Stimulated activated CD4-positive, alpha-beta T cell treated with anti-CD3 and anti-CD28 coated beads, Interleukin-1b, Interleukin-23, amount 100 ng/mL, for 24 hours (primary cell): ENCODE measurements at regions not wholly inside any gene's neighbourhood (a gene's known extent, or its start where the extent isn't known, plus 50 kb on each side); places are given as distances from the start of the nearest gene placed in this dataset.

Experiments
- DNase-seq, 4 experiments: peaks; one replicate each; pipeline ENCODE4 v3.0.0-alpha.2; 2020; ENCODE audit warnings: low read depth in 4 of 4, low spot score in 1 of 4

- no peak for DNase-seq
Measured at GRCh38 chr11:11140510-11140909, 212.5 kb downstream of the CSNK2A3 start.

- no peak for DNase-seq
Measured at GRCh38 chr11:11137339-11137738, 215.7 kb downstream of the CSNK2A3 start.

GRCh38 chr11:11135820-11136476 is 217.1 kb downstream of the CSNK2A3 start:
- no peak for DNase-seq

- DNase-seq = no peak
Measured at GRCh38 chr11:11129118-11129517, 223.9 kb downstream of the CSNK2A3 start.

GRCh38 chr11:11125618-11126017 is 227.4 kb downstream of the CSNK2A3 start:
- no peak for DNase-seq

GRCh38 chr11:11122749-11123148 is 230.3 kb downstream of the CSNK2A3 start:
- no peak for DNase-seq

- DNase-seq = no peak
Measured at GRCh38 chr11:11119917-11120316, 233.1 kb downstream of the CSNK2A3 start.

- no peak for DNase-seq
Measured at GRCh38 chr11:11117730-11118129, 235.3 kb downstream of the CSNK2A3 start.

- no peak for DNase-seq
Measured at GRCh38 chr11:11115475-11115874, 237.6 kb downstream of the CSNK2A3 start.

- no peak for DNase-seq
Measured at GRCh38 chr11:11113626-11114025, 239.4 kb downstream of the CSNK2A3 start.

GRCh38 chr11:11108026-11108425 is 245.0 kb downstream of the CSNK2A3 start:
- DNase-seq = no peak

GRCh38 chr11:11107076-11107723 is 245.8 kb downstream of the CSNK2A3 start:
- DNase-seq = no peak

- DNase-seq = no peak
Measured at GRCh38 chr11:11105361-11105760, 247.5 kb upstream of the ZBED5 start.

GRCh38 chr11:11095831-11096723 is 238.2 kb upstream of the ZBED5 start:
- DNase-seq = no peak

GRCh38 chr11:11090495-11090894 is 232.6 kb upstream of the ZBED5 start:
- no peak for DNase-seq

- no peak for DNase-seq
Measured at GRCh38 chr11:11089805-11090204, 232.0 kb upstream of the ZBED5 start.

- no peak for DNase-seq
Measured at GRCh38 chr11:11086979-11087378, 229.1 kb upstream of the ZBED5 start.

GRCh38 chr11:11085580-11085979 is 227.7 kb upstream of the ZBED5 start:
- no peak for DNase-seq

GRCh38 chr11:11084337-11084736 is 226.5 kb upstream of the ZBED5 start:
- DNase-seq = no peak

- DNase-seq = no peak
Measured at GRCh38 chr11:11083441-11083840, 225.6 kb upstream of the ZBED5 start.

GRCh38 chr11:11082646-11083045 is 224.8 kb upstream of the ZBED5 start:
- no peak for DNase-seq

GRCh38 chr11:11081776-11082175 is 223.9 kb upstream of the ZBED5 start:
- no peak for DNase-seq
